ENCODE measurements at regions not wholly inside any gene's neighbourhood (a gene's known extent, or its start where the extent isn't known, plus 50 kb on each side); places are given as distances from the start of the nearest gene placed in this dataset.

DNA sequence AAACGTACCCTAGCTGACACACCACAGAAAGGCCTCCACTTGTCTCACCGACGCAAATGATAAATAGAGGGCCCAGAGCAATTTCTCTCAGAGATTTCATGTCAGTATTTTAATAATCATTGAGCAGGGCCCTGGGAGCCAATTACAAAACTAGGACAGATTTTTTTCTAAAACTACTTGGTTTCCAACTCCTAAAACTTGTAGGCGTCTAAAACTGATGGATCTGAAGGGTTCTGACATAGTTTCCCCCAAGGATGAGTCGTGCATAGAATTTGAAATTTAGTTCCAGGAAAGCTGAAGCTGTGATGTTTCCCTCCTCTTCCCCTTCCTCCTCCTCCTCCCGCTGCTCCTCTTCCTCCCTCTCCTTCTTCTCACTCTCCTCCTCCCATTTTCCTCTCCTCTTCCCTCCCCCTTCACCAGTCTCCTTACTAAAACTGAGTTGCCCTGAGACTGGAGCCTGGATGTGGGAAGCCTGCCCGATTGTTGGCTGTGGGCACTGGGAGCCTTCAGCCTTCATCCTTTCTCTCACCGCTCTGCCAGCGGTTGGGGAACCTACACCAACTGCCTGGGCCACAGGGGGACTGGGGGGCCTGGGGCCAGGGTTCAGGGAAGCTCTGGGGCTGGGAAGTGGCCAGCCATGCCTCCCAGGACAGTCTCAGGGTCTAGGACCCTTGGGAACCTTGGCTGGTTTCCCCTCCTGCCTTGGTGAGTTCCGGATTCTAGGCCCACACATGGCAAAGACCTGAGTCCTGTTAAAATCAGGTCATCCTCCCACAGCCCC lies 73.9 kb upstream of the SLC6A11 start:
- H3K36me3 ChIP-seq (ENCODE audit: insufficient read depth, low read length), result no peaks in the 10 kb centered on the region
- no peak overlapping the region for H3K4me3 Mint-ChIP-seq (ENCODE audit: unreplicated experiment)
- no peak overlapping the region for H3K4me3 ChIP-seq (ENCODE audit: insufficient read depth, low read depth, low read length)
- H3K4me2 ChIP-seq (ENCODE audit: low read length), result no peak overlapping the region
- no peak overlapping the region for H3K27ac ChIP-seq (ENCODE audit: low read depth, low read length)
- H3K4me1 ChIP-seq (ENCODE audit: insufficient read depth, low read length), result no peaks in the 10 kb centered on the region
- TF ChIP-seq EZH2 (IDR thresholded peaks at IDR 0.05; ENCODE audit: insufficient read depth, low read length), result no peak
- TF ChIP-seq, protein P1, sequence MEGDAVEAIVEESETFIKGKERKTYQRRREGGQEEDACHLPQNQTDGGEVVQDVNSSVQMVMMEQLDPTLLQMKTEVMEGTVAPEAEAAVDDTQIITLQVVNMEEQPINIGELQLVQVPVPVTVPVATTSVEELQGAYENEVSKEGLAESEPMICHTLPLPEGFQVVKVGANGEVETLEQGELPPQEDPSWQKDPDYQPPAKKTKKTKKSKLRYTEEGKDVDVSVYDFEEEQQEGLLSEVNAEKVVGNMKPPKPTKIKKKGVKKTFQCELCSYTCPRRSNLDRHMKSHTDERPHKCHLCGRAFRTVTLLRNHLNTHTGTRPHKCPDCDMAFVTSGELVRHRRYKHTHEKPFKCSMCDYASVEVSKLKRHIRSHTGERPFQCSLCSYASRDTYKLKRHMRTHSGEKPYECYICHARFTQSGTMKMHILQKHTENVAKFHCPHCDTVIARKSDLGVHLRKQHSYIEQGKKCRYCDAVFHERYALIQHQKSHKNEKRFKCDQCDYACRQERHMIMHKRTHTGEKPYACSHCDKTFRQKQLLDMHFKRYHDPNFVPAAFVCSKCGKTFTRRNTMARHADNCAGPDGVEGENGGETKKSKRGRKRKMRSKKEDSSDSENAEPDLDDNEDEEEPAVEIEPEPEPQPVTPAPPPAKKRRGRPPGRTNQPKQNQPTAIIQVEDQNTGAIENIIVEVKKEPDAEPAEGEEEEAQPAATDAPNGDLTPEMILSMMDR (IDR thresholded peaks at IDR 0.05; ENCODE audit: insufficient read depth, low read depth, low read length), result no peak
- H3K4me1 Mint-ChIP-seq (ENCODE audit: low read depth, unreplicated experiment), result no peaks in the 10 kb centered on the region
- no peak overlapping the region for H3K27ac Mint-ChIP-seq (ENCODE audit: unreplicated experiment)
- H3K9me3 Mint-ChIP-seq (ENCODE audit: unreplicated experiment), result no peaks in the 10 kb centered on the region
- H2AFZ ChIP-seq (ENCODE audit: low read depth, low read length), result no peak overlapping the region
- H3K9ac ChIP-seq (ENCODE audit: low read length), result no peak overlapping the region
- no peak for FAIRE-seq
- no peaks in the 10 kb centered on the region for H3K36me3 Mint-ChIP-seq (ENCODE audit: low read depth, unreplicated experiment)
- H3K9me3 ChIP-seq (ENCODE audit: insufficient read depth, low read depth, low read length), result no peaks in the 10 kb centered on the region
- no peak for DNase-seq (ENCODE audit: low read depth)
- no peaks in the 10 kb centered on the region for H3K79me2 ChIP-seq (ENCODE audit: insufficient read depth, low read length)
- peaks cover 59% of the 10 kb centered on the region for H3K27me3 Mint-ChIP-seq (ENCODE audit: low read depth, unreplicated experiment)
- H4K20me1 ChIP-seq (ENCODE audit: insufficient read depth, low read length), result no peaks in the 10 kb centered on the region
- H3K27me3 ChIP-seq (ENCODE audit: insufficient read depth, low read length), result peaks cover 13% of the 10 kb centered on the region

DNA sequence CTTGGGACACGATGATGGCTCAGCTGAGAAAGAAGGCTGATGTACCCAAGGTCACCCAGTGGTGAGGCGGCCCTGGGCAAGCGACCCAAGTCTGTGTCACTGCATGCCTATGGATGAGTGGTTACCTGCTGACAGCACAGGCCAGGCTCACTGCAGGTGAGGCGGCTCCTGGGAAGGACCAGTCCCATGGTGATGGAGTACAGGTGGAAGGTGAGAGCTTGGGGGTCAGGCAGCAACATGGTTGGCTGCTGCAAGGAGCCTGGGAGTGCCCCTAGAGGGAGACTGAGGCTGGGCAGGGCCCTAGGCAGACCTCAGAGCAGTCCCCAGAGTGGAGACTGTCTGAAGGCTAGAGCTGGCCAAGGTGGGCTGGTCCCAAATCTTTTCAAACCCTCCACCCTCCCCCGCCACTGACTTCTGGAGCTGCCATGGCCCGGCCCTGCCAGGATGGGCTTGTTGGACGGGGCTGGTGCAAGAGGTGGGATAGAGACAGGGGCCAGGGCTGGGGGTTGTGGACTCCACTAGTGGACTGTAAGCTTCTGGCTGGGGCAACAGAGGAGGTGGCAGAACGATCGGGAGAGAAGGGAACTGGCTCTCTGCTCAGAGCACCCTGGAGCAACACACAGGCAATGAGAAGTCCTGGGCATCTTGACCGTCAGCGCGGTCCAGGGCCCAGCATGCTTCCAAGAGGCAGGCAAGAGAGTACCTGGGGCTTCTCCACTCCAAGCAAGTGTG lies 72.5 kb upstream of the SLC6A11 start:
- H3K4me3 ChIP-seq (ENCODE audit: insufficient read depth, low read depth, low read length), result no peak overlapping the region
- no peaks in the 10 kb centered on the region for H3K36me3 ChIP-seq (ENCODE audit: insufficient read depth, low read length)
- TF ChIP-seq EZH2 (IDR thresholded peaks at IDR 0.05; ENCODE audit: insufficient read depth, low read length), result no peak
- TF ChIP-seq, protein P1 (IDR thresholded peaks at IDR 0.05; ENCODE audit: insufficient read depth, low read depth, low read length), result no peak
- no peak overlapping the region for H3K27ac Mint-ChIP-seq (ENCODE audit: unreplicated experiment)
- H3K9ac ChIP-seq (ENCODE audit: low read length), result no peak overlapping the region
- H3K4me2 ChIP-seq (ENCODE audit: low read length), result no peak overlapping the region
- DNase-seq (ENCODE audit: low read depth), result no peak
- H4K20me1 ChIP-seq (ENCODE audit: insufficient read depth, low read length), result no peaks in the 10 kb centered on the region
- no peak overlapping the region for H3K27ac ChIP-seq (ENCODE audit: low read depth, low read length)
- H3K36me3 Mint-ChIP-seq (ENCODE audit: low read depth, unreplicated experiment), result no peaks in the 10 kb centered on the region
- H3K9me3 ChIP-seq (ENCODE audit: insufficient read depth, low read depth, low read length), result no peaks in the 10 kb centered on the region
- no peaks in the 10 kb centered on the region for H3K4me1 ChIP-seq (ENCODE audit: insufficient read depth, low read length)
- no peaks in the 10 kb centered on the region for H3K4me1 Mint-ChIP-seq (ENCODE audit: low read depth, unreplicated experiment)
- no peak for FAIRE-seq
- H2AFZ ChIP-seq (ENCODE audit: low read depth, low read length), result no peak overlapping the region
- H3K79me2 ChIP-seq (ENCODE audit: insufficient read depth, low read length), result no peaks in the 10 kb centered on the region
- H3K4me3 Mint-ChIP-seq (ENCODE audit: unreplicated experiment), result no peak overlapping the region
- peaks cover 10% of the 10 kb centered on the region for H3K27me3 ChIP-seq (ENCODE audit: insufficient read depth, low read length)
- H3K27me3 Mint-ChIP-seq (ENCODE audit: low read depth, unreplicated experiment), result peaks cover 44% of the 10 kb centered on the region
- no peaks in the 10 kb centered on the region for H3K9me3 Mint-ChIP-seq (ENCODE audit: unreplicated experiment)

DNA sequence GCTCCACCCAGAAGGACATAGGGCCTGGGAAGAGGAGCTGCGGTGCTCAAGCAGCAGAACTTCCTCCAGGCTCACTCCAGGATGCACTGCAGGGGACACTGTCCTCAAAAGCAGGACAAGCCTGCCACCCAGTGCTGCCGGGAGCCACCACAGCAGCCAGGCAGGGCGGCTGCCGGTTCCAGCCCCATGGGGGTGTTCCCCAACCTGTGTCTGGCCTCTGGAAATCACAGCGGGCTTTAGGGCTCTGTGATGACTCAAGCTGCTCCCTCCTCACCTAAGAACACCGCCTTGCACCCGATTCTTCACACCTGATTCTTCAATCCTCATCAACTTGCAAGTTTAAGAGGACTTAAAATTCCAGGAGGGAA lies 71.9 kb upstream of the SLC6A11 start:
- no peak overlapping the region for H3K27ac Mint-ChIP-seq (ENCODE audit: unreplicated experiment)
- no peaks in the 10 kb centered on the region for H3K79me2 ChIP-seq (ENCODE audit: insufficient read depth, low read length)
- no peak overlapping the region for H3K4me3 ChIP-seq (ENCODE audit: insufficient read depth, low read depth, low read length)
- TF ChIP-seq, protein P1 (IDR thresholded peaks at IDR 0.05; ENCODE audit: insufficient read depth, low read depth, low read length), result no peak
- no peak for TF ChIP-seq EZH2 (IDR thresholded peaks at IDR 0.05; ENCODE audit: insufficient read depth, low read length)
- no peak overlapping the region for H2AFZ ChIP-seq (ENCODE audit: low read depth, low read length)
- H3K4me1 Mint-ChIP-seq (ENCODE audit: low read depth, unreplicated experiment), result no peaks in the 10 kb centered on the region
- no peak overlapping the region for H3K9ac ChIP-seq (ENCODE audit: low read length)
- no peak overlapping the region for H3K4me2 ChIP-seq (ENCODE audit: low read length)
- DNase-seq (ENCODE audit: low read depth) (no peak), FAIRE-seq (no peak)
- H3K27me3 Mint-ChIP-seq (ENCODE audit: low read depth, unreplicated experiment), result peaks cover 40% of the 10 kb centered on the region
- H3K27ac ChIP-seq (ENCODE audit: low read depth, low read length), result no peak overlapping the region
- H3K36me3 Mint-ChIP-seq (ENCODE audit: low read depth, unreplicated experiment), result no peaks in the 10 kb centered on the region
- H3K9me3 Mint-ChIP-seq (ENCODE audit: unreplicated experiment), result no peaks in the 10 kb centered on the region
- peaks cover 15% of the 10 kb centered on the region for H3K27me3 ChIP-seq (ENCODE audit: insufficient read depth, low read length)
- H3K4me1 ChIP-seq (ENCODE audit: insufficient read depth, low read length), result no peaks in the 10 kb centered on the region
- H3K36me3 ChIP-seq (ENCODE audit: insufficient read depth, low read length), result no peaks in the 10 kb centered on the region
- no peak overlapping the region for H3K4me3 Mint-ChIP-seq (ENCODE audit: unreplicated experiment)
- H4K20me1 ChIP-seq (ENCODE audit: insufficient read depth, low read length), result no peaks in the 10 kb centered on the region
- H3K9me3 ChIP-seq (ENCODE audit: insufficient read depth, low read depth, low read length), result no peaks in the 10 kb centered on the region

All from astrocyte (in vitro differentiated cells and primary cell).